ENCODE measurements at regions not wholly inside any gene's neighbourhood (a gene's known extent, or its start where the extent isn't known, plus 50 kb on each side); places are given as distances from the start of the nearest gene placed in this dataset.

GRCh38 chr1:191528275-191528674 is 630.0 kb upstream of the RGS18 start:
- Histone ChIP-seq H3K9ac (ENCODE audit: low read depth, low read length, poor library complexity) (no peak overlapping the region), H3K4me2 (ENCODE audit: insufficient read depth, low read length, poor library complexity, severe bottlenecking) (no peak overlapping the region), H2AFZ (ENCODE audit: low read length) (no peak overlapping the region), H3K4me3 (ENCODE audit: low read length in 2 of 2) (no peak overlapping the region), H3K4me1 (ENCODE audit: control insufficient read depth in 2 of 2, insufficient read depth in 1 of 2, low read depth in 1 of 2, low read length in 2 of 2) (no peaks in the 10 kb centered on the region), H3K79me1 (ENCODE audit: low read depth, low read length) (peaks cover 1% of the 10 kb centered on the region), H3K18ac (ENCODE audit: low read length) (no peak overlapping the region), H3K9me3 (replicated peaks in 1 of 2; ENCODE audit: control insufficient read depth in 2 of 2, insufficient read depth in 1 of 2, low read depth in 1 of 2, low read length in 2 of 2) (no peaks in the 10 kb centered on the region), H4K91ac (ENCODE audit: low read depth, low read length, poor library complexity) (no peak overlapping the region), H3K27me3 (ENCODE audit: control insufficient read depth in 3 of 3, insufficient read depth in 3 of 3, low read depth in 1 of 3, low read length in 3 of 3) (no peaks in the 10 kb centered on the region), H2BK120ac (ENCODE audit: low read depth, low read length) (no peak overlapping the region), H2BK5ac (ENCODE audit: low read length) (no peak overlapping the region), H2AK5ac (ENCODE audit: low read depth, low read length) (no peak overlapping the region), H3K4ac (ENCODE audit: low read length) (no peak overlapping the region), H3K36me3 (replicated peaks in 1 of 2; ENCODE audit: control insufficient read depth in 2 of 2, insufficient read depth in 2 of 2, low read length in 2 of 2) (no peaks in the 10 kb centered on the region), H3K23ac (ENCODE audit: low read depth, low read length, poor library complexity) (no peak overlapping the region), H2BK15ac (ENCODE audit: low read length) (no peak overlapping the region), H3K14ac (ENCODE audit: low read length) (no peak overlapping the region), H3K27ac (replicated peaks; ENCODE audit: low read length) (no peak overlapping the region), H4K8ac (ENCODE audit: low read depth, low read length) (no peak overlapping the region), H2BK12ac (ENCODE audit: low read length) (no peak overlapping the region)
- no peak for DNase-seq (ENCODE audit: low spot score)
- no CpG with 5 or more reads among the region's 6 CpGs for WGBS, 2 donors (ENCODE audit: extremely low coverage in 2 of 2, insufficient read length in 2 of 2, insufficient replicate concordance in 1 of 2)

GRCh38 chr1:191530928-191531327 is 627.3 kb upstream of the RGS18 start:
- Histone ChIP-seq H2AK5ac (ENCODE audit: low read depth, low read length) (no peak overlapping the region), H4K8ac (ENCODE audit: low read depth, low read length) (no peak overlapping the region), H2BK120ac (ENCODE audit: low read depth, low read length) (no peak overlapping the region), H2BK15ac (ENCODE audit: low read length) (no peak overlapping the region), H3K36me3 (replicated peaks in 1 of 2; ENCODE audit: control insufficient read depth in 2 of 2, insufficient read depth in 2 of 2, low read length in 2 of 2) (no peaks in the 10 kb centered on the region), H3K27me3 (ENCODE audit: control insufficient read depth in 3 of 3, insufficient read depth in 3 of 3, low read depth in 1 of 3, low read length in 3 of 3) (no peaks in the 10 kb centered on the region), H3K4me2 (ENCODE audit: insufficient read depth, low read length, poor library complexity, severe bottlenecking) (no peak overlapping the region), H3K27ac (replicated peaks; ENCODE audit: low read length) (no peak overlapping the region), H3K4ac (ENCODE audit: low read length) (no peak overlapping the region), H3K23ac (ENCODE audit: low read depth, low read length, poor library complexity) (no peak overlapping the region), H3K4me3 (ENCODE audit: low read length in 2 of 2) (no peak overlapping the region), H3K4me1 (ENCODE audit: control insufficient read depth in 2 of 2, insufficient read depth in 1 of 2, low read depth in 1 of 2, low read length in 2 of 2) (no peaks in the 10 kb centered on the region), H2BK5ac (ENCODE audit: low read length) (no peak overlapping the region), H2AFZ (ENCODE audit: low read length) (no peak overlapping the region), H3K9ac (ENCODE audit: low read depth, low read length, poor library complexity) (no peak overlapping the region), H3K79me1 (ENCODE audit: low read depth, low read length) (no peaks in the 10 kb centered on the region), H4K91ac (ENCODE audit: low read depth, low read length, poor library complexity) (no peak overlapping the region), H3K18ac (ENCODE audit: low read length) (no peak overlapping the region), H2BK12ac (ENCODE audit: low read length) (no peak overlapping the region), H3K9me3 (replicated peaks in 1 of 2; ENCODE audit: control insufficient read depth in 2 of 2, insufficient read depth in 1 of 2, low read depth in 1 of 2, low read length in 2 of 2) (no peaks in the 10 kb centered on the region), H3K14ac (ENCODE audit: low read length) (no peak overlapping the region)
- DNase-seq (ENCODE audit: low spot score): no peak

GRCh38 chr1:191533254-191533653 is 625.0 kb upstream of the RGS18 start:
- peak overlapping the region; percentile 19 for H3K18ac ChIP-seq (ENCODE audit: low read length)
- no peak overlapping the region for H4K91ac ChIP-seq (ENCODE audit: low read depth, low read length, poor library complexity)
- H3K27me3 ChIP-seq (ENCODE audit: control insufficient read depth in 3 of 3, insufficient read depth in 3 of 3, low read depth in 1 of 3, low read length in 3 of 3): no peaks in the 10 kb centered on the region
- WGBS, 2 donors (ENCODE audit: extremely low coverage in 2 of 2, insufficient read length in 2 of 2, insufficient replicate concordance in 1 of 2): no CpG with 5 or more reads among the region's 5 CpGs
- H4K8ac ChIP-seq (ENCODE audit: low read depth, low read length): no peak overlapping the region
- peak overlapping the region; percentile 80 for H3K23ac ChIP-seq (ENCODE audit: low read depth, low read length, poor library complexity)
- no peaks in the 10 kb centered on the region for H3K4me1 ChIP-seq (ENCODE audit: control insufficient read depth in 2 of 2, insufficient read depth in 1 of 2, low read depth in 1 of 2, low read length in 2 of 2)
- H2AFZ ChIP-seq (ENCODE audit: low read length): no peak overlapping the region
- H3K4me3 ChIP-seq (ENCODE audit: low read length in 2 of 2): no peak overlapping the region
- no peak overlapping the region for H3K14ac ChIP-seq (ENCODE audit: low read length)
- no peak overlapping the region for H2AK5ac ChIP-seq (ENCODE audit: low read depth, low read length)
- H2BK12ac ChIP-seq (ENCODE audit: low read length): no peak overlapping the region
- no peak overlapping the region for H3K27ac ChIP-seq (replicated peaks; ENCODE audit: low read length)
- H3K4ac ChIP-seq (ENCODE audit: low read length): no peak overlapping the region
- peaks cover 0 to 5% of the 10 kb centered on the region in 2 donors for H3K9me3 ChIP-seq (replicated peaks in 1 of 2; ENCODE audit: control insufficient read depth in 2 of 2, insufficient read depth in 1 of 2, low read depth in 1 of 2, low read length in 2 of 2)
- H3K36me3 ChIP-seq (replicated peaks in 1 of 2; ENCODE audit: control insufficient read depth in 2 of 2, insufficient read depth in 2 of 2, low read length in 2 of 2): no peaks in the 10 kb centered on the region
- no peak overlapping the region for H2BK120ac ChIP-seq (ENCODE audit: low read depth, low read length)
- H3K4me2 ChIP-seq (ENCODE audit: insufficient read depth, low read length, poor library complexity, severe bottlenecking): no peak overlapping the region
- H3K79me1 ChIP-seq (ENCODE audit: low read depth, low read length): no peaks in the 10 kb centered on the region
- H2BK15ac ChIP-seq (ENCODE audit: low read length): no peak overlapping the region
- no peak overlapping the region for H3K9ac ChIP-seq (ENCODE audit: low read depth, low read length, poor library complexity)
- no peak for DNase-seq (ENCODE audit: low spot score)
- H2BK5ac ChIP-seq (ENCODE audit: low read length): no peak overlapping the region

GRCh38 chr1:191536791-191537429 is 621.4 kb upstream of the RGS18 start:
- no peak overlapping the region for H2BK15ac ChIP-seq (ENCODE audit: low read length)
- no peak overlapping the region for H3K4me2 ChIP-seq (ENCODE audit: insufficient read depth, low read length, poor library complexity, severe bottlenecking)
- H3K27me3 ChIP-seq (ENCODE audit: control insufficient read depth in 3 of 3, insufficient read depth in 3 of 3, low read depth in 1 of 3, low read length in 3 of 3): no peaks in the 10 kb centered on the region
- no peak overlapping the region for H3K27ac ChIP-seq (replicated peaks; ENCODE audit: low read length)
- H2BK5ac ChIP-seq (ENCODE audit: low read length): no peak overlapping the region
- no peak overlapping the region for H4K8ac ChIP-seq (ENCODE audit: low read depth, low read length)
- H3K14ac ChIP-seq (ENCODE audit: low read length): no peak overlapping the region
- H3K18ac ChIP-seq (ENCODE audit: low read length): no peak overlapping the region
- H2BK120ac ChIP-seq (ENCODE audit: low read depth, low read length): no peak overlapping the region
- no peak overlapping the region for H2AFZ ChIP-seq (ENCODE audit: low read length)
- H3K9ac ChIP-seq (ENCODE audit: low read depth, low read length, poor library complexity): no peak overlapping the region
- no peak overlapping the region for H3K23ac ChIP-seq (ENCODE audit: low read depth, low read length, poor library complexity)
- H4K91ac ChIP-seq (ENCODE audit: low read depth, low read length, poor library complexity): no peak overlapping the region
- no CpG with 5 or more reads among the region's 2 CpGs for WGBS, 2 donors (ENCODE audit: extremely low coverage in 2 of 2, insufficient read length in 2 of 2, insufficient replicate concordance in 1 of 2)
- peaks cover 0 to 5% of the 10 kb centered on the region in 2 donors for H3K9me3 ChIP-seq (replicated peaks in 1 of 2; ENCODE audit: control insufficient read depth in 2 of 2, insufficient read depth in 1 of 2, low read depth in 1 of 2, low read length in 2 of 2)
- no peak for DNase-seq (ENCODE audit: low spot score)
- H3K4ac ChIP-seq (ENCODE audit: low read length): no peak overlapping the region
- H2AK5ac ChIP-seq (ENCODE audit: low read depth, low read length): no peak overlapping the region
- no peaks in the 10 kb centered on the region for H3K36me3 ChIP-seq (replicated peaks in 1 of 2; ENCODE audit: control insufficient read depth in 2 of 2, insufficient read depth in 2 of 2, low read length in 2 of 2)
- no peak overlapping the region for H2BK12ac ChIP-seq (ENCODE audit: low read length)
- H3K4me3 ChIP-seq (ENCODE audit: low read length in 2 of 2): no peak overlapping the region
- H3K4me1 ChIP-seq (ENCODE audit: control insufficient read depth in 2 of 2, insufficient read depth in 1 of 2, low read depth in 1 of 2, low read length in 2 of 2): no peaks in the 10 kb centered on the region
- no peaks in the 10 kb centered on the region for H3K79me1 ChIP-seq (ENCODE audit: low read depth, low read length)

Measured in neuronal stem cell (in vitro differentiated cells).